GM18861 (cell line): ENCODE measurements at regions not wholly inside any gene's neighbourhood (a gene's known extent, or its start where the extent isn't known, plus 50 kb on each side); places are given as distances from the start of the nearest gene placed in this dataset.
"Not testable (repeated sequence)": the region's sequence is repeated elsewhere in the genome, so short reads cannot be mapped to it uniquely, and the experiment has no call there.

Experiments used
- ATAC-seq: cut with Tn5 transposase; IDR thresholded peaks from one replicate; pipeline ENCODE4 v1.9.1; 2021; ENCODE audit not compliant: unreplicated experiment

DNA sequence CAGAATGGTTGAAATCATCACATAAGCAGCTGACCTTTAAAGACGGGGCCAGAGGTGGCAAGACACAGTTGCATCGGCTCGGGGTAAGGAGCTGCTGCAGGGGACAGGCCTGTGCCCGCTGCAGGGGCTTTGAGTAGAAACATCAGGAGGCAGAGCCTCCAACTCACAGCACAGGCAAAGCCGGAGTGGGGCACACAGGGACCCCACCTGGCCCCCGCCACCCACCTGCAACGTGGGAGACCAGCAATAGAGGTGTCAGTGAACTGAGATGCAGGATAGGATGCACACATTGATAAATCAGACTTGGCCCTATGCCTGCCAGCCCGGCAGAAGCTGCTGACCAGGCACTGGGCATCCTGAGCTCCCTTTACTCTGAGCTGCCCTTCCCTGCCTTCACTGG lies 257.2 kb downstream of the NPHP4 start:
- no peak for ATAC-seq

DNA sequence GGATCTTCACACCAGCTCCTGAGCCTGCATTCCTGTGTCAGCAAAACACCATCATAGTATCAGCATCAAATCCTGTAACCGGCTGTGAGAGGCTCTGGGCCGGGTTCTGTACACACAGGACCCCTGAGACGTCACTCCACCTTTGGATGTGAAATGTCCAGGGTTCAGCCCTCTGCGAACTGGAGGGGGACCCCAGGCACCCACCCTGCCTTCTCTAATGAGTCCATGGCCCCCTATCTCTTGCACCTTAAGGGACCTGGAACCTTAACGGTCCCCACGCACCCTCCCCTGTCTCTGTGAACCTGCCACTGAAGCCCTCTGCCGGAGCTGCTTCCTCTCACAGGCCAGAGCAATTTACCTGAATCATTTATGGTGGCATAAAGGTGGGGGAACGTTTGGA lies 257.8 kb downstream of the NPHP4 start:
- ATAC-seq: no peak

DNA sequence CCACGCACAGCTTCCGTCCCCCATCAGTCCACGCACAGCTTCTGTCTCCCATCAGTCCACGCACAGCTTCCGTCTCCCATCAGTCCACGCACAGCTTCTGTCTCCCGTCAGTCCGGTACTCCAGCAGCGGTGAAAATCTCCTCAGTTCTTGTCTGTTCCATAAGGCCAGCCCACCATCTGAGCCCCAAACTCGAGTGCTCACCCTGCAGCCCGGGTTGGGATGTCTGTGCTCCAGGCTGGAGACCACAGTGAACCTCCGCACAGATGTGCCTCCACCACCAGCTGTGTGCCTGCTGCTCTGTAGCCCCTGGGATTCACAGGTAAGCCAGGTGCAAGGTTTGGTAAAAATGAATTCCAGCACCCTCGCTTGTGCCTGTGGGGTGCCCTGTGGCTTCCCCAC lies 258.6 kb downstream of the NPHP4 start:
- no peak for ATAC-seq

DNA sequence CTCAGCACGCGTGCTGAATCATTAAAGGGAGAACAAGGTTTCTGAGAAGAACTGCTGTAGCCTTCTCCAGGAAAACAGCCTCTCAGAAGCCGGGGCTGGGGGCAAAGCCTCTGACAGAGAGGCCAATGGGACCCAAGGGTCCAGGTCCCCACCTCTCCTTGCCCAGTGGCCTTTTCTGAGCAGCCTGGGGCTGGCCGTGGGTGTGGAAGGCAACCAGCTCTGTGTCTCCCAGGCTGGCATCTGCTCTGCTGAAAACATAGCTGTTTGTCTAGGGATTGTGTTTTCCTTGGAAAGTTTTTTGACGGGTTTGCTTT lies 261.2 kb downstream of the NPHP4 start:
- ATAC-seq: no peak

DNA sequence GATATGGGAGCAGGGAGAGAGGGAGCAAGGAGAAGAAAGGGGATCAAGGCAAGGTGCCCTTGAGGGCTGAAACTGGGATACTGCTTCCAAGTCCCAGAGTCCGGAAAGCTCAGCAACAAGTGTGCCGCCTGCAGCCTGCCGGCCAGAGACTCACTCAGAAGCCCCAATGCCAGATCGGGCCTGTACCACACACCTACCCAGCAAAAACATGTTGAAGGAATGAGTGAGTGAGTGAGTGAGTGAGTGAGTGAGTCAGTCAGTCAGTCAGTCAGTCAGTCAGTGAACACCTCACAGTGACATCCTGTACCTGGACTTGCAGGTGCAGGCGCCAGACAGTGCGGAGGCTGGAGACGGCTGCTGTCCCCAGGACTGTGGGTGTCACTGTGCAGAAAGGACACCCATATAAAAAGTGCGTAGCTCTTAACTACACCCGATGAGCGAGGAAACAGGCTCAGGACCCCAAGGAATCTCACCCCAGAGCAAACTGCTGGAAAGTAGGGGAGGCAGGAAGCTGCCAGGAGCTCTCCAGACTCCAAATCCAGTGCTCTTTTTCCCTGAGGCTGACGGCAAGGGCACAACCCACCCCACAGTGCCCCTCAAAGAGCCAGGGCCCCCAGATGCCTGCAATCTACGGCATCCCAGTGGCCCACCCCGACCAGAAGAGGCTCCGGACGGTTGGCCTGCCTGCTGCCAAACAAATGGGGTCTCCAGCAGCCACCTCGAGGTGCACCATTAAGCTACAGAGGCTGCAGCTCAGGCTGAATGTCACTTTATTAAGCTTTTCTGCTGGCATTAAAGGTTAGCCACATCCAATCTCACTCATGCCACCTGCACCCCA lies 261.7 kb downstream of the NPHP4 start:
- no peak for ATAC-seq

DNA sequence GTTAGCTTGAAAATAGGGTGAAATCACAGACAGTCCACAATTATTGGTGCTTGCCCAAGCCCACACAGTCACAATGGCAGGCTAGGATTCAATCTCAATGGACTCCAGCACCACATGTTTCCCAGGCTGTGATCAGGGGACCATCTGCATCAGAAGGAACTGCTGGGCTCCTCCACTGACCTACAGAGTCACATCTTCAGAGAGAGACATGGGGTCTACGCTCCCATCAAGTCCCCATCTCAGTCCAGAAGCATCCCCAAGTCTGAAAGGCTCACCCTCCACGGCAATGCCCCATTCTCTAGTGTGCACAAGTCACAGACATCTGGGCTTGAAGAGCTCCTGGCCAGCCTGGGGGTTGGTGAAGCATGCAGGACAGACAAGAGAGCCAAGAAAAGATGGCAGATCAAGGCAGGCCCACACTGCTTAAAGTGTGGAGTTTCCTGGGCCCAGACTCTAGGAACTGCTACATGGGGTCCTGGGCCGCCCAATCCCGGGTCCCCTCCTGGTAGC lies 262.5 kb downstream of the NPHP4 start:
- no peak for ATAC-seq

DNA sequence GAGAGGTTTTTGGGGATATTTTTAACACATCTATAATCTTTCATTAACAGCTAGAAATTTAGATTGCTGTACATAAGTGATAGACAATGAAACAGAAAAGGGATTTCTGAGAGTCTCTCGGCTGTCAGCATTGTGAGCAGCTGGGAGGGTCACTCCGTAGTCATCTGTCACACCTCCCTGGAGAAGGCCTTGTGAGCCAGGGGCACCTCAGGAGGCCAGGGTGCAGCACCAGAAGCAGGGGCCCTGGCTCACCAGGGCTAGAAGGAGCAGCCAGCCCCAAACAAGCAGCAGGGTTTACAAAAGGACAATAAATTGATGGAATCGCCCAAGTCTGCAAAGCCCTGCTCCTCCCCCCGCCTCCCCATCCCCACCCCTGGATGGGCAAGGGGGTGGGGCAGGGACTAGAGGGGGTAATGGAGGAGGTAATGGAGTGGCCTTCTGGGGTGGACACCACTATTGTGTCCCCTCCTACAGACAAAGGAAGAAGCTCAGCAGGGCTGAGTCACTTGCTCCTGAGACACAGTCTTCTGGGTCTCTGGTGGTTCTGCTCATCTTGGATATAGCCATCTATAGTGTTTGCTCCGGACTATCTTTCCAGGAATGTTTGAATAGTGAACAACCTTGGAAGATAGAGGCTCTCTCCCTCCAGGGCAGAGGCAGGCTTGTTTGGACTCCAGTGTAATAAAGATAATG lies 263.4 kb downstream of the NPHP4 start:
- ATAC-seq: no peak

DNA sequence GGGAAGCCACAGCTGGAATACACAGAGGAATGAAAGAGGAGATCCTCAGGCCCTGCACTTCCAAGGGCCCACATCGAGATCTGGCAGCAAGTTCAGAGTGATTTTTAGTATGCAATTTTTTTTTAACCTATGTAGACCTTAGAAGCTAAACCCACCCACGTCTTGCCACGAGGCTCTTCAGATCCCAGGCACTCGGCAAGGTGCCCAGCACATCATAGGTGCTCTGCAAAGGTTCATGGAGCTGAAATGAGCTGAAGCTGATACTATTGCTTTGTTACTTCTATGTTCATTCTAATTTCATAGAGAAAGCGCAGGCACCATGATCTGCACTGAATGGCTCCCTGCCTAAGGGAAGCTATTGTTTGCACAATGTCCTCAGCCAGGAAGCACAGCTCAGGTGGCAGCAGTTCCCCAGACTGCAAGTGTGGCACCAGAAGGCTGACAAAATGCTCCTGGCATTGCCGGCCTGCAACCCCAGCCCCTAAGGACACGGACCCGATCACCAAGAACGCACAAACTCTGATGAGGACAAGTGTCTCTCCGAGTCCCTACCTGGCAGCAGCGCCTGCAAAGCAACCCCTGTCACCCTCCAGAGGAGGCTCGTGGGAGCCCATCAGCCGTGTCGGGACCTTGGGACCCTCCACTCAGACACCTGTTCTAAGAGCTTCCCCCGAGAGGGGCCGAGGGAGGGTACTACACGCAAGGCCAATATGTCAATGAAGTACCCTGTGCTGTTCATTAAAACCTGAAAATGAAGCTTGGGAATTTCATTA lies 264.2 kb downstream of the NPHP4 start:
- ATAC-seq: no peak

DNA sequence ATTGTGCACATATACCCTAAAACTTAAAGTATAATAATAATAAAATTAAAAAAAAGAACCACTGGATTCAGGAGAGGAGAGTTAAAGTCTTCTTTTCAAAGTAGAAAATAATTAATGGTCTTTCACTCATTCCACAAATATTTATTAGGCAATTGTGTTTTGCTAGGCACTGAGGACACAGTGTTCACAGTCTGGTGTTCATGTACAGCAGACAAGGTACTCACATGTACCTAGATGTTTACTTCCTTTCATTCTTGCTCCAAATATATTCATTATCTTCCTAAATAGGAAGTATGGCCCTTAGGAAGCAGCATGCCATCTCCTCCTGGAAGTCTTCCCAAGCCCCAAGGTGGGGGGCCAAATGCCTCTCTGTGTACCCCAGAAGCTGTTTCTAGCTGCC lies 265.0 kb downstream of the NPHP4 start:
- ATAC-seq: no peak

DNA sequence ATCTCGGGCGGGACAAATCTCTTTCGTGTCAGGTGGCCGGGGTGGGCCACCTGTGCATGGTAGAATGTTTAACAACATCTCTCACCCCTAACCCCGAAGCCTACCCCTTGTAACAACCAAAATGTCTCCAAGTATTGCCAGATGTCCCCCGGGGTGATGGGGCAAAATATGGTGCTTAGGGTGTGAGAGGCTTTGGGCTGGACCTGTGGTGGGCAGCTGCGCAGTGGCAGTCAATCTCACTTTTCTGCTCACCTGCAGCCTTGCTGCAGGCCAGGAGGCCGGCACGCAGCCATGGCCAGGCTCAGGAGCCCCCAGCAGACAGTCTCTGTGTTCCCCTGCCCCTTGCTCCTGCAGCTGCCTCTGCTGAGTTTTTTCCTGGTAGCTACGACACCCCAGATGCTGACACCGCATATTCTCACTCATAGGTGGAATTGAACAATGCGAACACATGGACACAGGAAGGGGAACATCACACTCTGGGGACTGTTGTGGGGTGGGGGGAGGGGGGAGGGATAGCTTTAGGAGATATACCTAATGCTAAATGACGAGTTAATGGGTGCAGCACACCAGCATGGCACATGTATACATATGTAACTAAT lies 265.5 kb downstream of the NPHP4 start:
- ATAC-seq: not testable (repeated sequence)

DNA sequence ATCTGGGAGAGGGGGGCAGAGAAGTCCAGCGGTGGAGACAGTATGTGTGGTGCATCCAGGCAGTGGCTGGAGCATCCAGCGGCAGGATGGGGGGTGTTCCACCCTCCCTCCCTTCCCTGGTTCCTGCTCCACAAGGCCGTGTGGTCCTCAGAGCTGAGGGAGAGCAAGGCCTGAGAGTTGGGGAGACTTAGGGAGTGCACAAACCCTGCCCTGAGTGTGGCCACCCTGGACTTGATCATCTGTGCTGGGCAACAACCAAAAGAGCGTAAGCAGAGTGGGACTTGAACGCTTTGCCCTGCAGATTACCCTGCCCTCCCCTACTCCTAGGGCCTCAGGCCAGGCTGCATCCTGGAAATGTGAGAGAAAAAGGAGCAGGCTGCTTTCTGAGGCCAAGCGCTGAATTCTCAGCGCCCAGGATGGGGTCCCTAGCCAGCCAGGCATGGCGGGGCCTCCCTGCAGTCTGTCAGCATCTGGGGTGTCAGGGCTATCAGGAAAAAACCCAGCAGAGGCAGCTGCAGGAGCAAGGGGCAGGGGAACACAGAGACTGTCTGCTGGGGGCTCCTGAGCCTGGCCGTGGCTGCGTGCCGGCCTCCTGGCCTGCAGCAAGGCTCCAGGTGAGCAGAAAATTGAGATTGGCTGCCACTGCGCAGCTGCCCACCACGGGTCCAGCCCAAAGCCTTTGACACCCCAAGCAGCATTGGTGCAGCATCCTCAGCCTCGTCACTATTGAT lies 266.2 kb downstream of the NPHP4 start:
- no peak for ATAC-seq

DNA sequence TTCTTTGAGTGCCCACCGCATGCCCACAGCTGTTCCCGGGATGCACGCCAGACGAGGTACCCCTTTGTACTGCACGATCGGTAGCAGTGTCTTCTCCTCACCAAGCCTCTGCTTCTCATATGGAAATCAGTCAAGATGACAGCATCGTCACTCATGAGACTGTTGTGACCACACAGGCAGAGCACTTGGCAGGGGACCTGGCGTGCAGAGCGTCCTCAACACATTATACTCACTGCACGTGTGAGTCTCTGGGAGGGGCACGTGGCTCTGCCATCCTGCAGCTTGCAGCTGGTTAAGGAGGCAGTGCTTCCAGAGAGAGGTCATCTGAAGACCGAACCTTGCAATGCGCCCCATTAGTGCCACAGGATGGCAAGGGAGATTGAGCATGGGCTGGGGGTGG lies 266.8 kb downstream of the NPHP4 start:
- ATAC-seq: no peak

DNA sequence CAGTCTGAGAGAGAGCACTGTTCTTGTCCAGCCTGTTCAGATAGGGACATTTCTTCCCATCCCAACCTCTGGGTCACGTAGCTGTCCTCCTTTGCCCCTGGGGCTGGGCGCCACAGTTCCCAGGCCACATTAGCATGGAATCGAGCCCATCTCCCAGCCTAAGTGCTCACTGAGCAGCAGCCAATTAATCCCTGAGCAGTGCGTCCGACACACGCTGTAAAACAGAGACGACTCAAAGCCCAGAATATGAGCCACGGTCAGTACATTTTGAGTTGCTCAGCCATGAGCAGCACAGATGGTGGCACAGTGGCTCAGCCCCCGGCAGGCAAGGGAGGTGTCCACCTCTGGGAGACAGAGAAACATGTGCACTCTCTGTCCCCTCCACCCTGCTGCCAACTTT lies 267.4 kb downstream of the NPHP4 start:
- ATAC-seq: no peak

DNA sequence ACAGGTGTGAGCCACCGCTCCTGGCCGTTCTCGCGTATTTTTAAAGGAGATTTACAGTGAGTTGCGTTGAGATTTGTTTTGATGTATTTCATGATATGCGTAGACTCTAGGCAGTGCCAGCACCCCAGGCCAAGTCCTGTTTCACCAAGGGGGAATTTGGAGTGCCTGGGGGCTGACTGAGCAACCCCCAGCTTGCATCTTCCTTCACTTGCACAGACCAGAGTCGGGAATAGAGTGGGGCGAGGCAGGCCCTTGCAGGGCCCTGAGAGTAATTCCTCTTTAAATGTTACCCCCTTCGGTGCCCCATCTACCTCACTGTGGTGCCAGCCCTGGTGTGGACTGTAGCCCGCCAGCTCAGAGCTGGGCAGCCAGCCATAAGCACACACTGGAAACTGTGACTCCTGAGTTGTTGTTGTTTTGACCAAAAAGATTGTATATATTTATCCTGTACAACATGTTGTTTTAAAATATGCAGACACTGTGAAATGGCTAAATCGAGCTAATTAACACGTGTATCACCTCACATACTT lies 269.5 kb downstream of the NPHP4 start:
- no peak for ATAC-seq

DNA sequence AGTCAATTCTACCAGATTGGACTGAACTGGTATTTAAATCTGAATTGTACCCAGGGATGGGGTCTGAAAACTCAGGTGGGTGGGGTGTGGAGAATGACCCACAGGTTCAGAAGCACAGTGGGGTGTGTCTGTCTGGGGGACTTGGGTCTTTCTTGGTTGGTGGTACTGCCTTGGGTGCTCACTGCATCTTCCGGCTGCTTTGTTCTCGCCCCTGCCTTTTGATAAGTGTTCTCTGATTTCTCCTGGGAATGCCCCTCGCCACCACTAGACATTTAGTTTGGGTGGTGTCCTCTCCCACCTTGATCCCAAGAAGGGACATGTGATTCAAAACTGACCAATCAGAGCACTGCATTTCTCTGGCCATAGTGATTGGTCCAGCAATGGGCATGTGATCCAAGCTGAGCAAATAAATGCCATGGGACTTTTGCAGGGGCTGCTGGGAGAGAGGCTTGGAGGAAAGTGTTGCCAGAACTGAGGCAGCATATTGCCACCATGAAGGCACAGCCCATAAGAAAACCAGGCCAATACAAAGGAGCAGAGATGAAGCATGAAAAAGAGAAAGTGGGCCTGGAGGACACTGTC lies 270.5 kb downstream of the NPHP4 start:
- no peak for ATAC-seq

DNA sequence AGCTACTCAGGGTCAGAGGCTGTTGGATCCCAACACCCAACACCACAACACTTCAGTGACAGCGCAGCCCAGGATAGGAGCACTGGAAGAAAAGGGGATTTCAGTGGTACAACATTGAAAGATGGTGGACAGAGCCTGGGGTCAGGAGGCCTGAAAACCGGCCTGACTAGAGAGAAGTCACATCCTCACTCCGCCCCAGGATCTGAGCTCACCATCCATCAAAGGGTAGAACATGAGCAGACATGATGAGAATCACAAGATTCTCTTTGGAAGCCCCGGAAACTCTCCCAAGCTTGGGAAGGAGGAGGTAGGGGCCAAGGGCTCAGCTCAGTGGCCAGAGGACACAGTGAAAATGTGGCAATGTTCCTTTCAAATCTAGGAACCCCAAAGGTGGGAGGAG lies 271.3 kb downstream of the NPHP4 start:
- no peak for ATAC-seq

DNA sequence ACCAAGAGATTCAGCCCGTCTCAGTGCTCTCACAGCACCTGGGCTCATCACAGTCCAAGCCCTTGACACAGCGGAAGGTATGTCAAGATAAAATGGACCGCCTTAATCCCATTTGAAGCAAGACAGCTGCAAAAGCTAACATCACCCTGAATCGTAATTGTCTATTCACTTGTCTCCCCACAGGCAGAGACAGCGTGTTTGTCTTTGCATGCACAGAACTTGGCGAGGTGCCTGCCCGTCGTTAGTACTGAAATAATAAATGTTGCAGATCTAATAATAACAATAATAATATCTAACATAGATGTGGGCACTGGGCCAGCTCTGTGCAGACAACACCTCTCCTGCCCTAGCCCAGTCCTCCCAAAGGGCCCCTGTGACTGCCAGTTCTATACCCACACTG lies 271.7 kb downstream of the NPHP4 start:
- no peak for ATAC-seq

DNA sequence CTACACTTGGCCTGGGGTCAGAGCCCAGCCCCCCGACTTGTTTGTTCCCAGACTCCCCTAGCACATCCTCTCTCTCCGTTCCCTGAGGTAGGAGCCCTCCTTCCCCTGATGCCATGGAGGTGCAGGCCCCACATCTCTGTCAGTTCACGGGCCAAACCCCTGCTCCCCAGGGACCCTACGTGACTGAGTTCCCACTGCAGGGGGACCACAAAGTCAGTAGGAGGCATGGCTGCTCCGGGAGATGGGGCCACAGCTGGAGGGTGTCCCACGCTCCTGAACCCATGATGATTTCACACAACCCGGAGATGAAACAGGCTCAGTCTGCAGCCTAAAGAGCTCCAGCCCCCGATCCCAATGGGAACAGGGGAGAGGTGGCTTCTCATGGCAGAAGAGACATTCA lies 272.2 kb downstream of the NPHP4 start:
- ATAC-seq: no peak

DNA sequence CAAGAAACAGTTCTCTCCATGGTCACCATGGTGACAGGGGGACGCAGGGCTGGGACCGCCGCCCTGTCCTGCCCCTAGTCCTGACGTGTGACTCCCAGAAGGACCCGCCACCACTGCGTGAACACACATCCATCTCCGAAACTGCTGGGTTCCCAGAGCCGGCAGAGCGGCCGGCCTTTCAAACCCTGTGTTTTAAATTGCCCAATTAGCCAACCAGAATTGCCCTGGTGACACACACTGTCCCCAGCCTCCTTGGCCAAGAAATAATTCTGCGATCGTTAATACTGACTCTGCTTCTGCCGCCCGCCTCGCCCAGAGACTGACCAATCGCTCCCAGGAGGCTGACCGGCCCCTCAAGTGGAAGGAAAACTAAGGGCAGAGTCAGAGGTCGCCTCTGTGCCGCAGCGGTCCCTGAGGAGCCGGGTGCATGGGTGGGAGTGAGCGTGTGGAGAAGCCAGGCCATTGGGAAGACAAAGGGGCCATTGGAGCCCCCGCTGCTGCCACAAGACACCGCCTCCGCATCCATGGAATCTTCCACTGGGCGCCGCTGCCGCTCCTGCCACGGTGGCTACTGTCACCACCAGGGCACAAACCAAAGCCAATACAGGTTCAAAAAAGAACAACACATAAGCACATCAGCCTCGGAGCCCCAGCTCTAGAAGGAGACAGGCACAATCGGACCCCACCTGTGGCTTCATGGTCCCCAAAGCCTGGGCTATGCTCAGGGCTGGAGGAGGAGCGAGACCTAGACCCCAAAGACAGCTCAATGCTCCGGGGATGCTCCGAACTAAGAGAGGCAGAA lies 273.2 kb downstream of the NPHP4 start:
- ATAC-seq: no peak
